Brain pericyte (primary cell): ENCODE measurements at regions not wholly inside any gene's neighbourhood (a gene's known extent, or its start where the extent isn't known, plus 50 kb on each side); places are given as distances from the start of the nearest gene placed in this dataset.
"Not testable (repeated sequence)": the region's sequence is repeated elsewhere in the genome, so short reads cannot be mapped to it uniquely, and the experiment has no call there.

ENCODE experiments used
- DNase-seq: peaks from one replicate; pipeline ENCODE4 v3.0.0-alpha.2; 2012; ENCODE audit warnings: low read depth, low spot score

DNA sequence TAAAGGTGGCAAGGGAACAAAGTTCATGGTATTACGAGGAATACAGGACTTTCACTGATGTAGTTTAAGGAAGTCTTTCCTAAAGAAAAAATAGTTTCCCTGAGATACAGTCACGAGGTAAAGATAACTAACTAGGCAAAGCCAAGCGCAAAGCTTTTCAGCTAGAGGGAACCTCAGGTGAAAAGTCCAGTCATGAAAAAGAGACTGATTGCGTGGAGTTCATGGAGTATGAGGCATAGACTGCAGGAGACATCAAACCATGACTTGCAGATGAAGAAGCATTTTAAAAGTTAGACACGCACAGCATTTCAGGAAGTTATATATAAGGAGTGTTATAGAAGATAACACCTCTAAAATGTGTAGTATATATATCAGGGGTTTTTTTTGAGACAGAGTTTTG lies 205.6 kb upstream of the ZNF184 start:
- no peak for DNase-seq

DNA sequence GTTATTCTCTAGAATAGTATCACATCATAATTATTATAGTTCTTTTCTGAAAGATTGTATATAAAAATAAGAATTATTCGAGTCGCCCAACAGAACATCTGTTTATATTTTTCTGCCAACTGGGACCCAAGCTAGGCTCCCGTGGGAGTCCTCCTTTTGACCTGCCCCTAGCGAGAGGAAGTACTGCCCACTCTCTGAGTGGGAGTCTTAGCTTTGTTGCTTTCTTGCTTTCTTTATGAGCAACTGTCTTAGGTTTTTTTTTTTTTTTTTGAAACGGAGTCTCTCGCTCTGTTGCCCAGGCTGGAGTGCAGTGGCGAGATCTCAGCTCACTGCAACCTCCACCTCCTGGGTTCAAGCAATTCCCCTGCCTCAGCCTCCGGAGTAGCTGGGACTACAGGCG lies 202.0 kb upstream of the ZNF184 start:
- DNase-seq: no peak

DNA sequence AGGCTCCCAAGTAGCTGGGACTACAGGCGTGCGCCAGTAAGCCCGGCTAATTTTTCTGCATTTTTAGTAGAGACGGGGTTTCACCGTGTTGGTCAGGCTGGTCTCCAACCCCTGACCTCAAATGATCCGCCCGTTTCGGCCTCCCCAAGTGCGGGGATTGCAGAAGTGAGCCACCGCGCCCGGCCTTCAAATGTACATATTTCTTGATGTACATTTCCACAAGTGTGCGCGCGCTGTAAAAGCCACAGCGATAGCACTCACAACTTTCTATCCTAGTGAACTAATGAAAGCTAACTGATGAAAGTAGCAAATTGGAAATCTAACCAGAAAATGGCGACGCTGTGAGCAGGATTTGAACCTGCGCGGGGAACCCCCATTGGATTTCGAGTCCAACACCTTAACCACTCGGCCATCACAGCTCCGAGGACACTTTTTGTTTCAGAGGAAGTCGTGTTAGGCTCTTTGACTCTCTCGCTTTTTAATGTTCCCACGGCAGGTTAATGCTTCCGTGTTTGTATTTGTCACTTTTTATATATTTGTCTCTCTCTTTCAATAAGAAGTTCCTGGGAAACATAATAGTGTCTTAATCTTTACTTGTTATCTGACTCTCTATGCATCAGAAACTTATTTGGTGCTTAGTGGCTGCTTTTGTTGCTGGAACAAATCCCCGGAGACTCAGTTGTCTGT lies 199.4 kb upstream of the ZNF184 start:
- no peak for DNase-seq

DNA sequence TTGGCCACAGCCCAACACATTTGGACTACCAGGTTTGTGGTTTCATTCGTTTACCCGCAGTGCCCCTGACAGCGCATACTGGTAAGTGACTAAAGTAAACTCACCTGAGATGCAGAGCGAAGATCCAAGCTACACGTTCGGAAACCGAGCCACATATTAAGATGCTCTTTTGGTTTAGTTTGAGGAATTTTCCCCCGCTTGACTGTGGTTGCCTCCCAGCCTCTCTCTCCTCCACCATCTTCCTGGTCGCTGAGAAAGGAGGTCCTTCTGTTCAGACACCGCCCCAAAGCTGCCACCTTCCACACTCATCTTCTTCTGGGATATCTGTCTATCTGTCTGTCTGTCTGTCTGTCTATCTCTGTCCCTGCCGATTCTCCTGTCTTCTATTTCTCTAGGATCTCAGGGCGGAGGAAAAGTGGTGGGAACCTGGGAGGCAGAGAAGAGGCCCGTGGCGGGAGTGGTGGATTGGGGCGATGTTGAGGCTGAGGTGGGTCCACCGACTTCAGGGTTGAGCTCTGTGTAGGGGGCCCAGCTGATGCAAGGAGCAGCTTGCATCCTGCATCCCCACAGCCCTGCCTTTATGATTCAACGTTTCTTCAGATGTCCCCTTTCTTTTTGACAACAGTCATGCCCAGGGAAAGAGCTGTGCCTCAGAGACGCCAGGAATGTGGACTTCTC lies 196.9 kb upstream of the ZNF184 start:
- no peak for DNase-seq

DNA sequence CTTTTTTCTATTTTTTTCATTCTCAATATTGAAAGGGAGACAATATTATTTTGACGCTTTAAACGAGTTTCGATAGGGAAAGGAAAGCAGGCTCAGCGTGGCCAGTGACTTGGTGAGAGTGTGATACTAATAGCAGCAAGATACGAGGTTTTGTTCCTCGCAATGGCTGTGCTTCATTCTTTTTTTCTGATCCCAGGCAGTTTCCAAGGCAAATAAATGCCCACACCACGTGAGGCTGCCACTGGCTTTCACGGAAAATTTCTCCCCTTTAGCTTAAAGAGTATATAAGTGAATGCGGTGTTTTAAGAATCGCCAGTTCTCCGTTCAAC lies 196.4 kb upstream of the ZNF184 start:
- no peak for DNase-seq

DNA sequence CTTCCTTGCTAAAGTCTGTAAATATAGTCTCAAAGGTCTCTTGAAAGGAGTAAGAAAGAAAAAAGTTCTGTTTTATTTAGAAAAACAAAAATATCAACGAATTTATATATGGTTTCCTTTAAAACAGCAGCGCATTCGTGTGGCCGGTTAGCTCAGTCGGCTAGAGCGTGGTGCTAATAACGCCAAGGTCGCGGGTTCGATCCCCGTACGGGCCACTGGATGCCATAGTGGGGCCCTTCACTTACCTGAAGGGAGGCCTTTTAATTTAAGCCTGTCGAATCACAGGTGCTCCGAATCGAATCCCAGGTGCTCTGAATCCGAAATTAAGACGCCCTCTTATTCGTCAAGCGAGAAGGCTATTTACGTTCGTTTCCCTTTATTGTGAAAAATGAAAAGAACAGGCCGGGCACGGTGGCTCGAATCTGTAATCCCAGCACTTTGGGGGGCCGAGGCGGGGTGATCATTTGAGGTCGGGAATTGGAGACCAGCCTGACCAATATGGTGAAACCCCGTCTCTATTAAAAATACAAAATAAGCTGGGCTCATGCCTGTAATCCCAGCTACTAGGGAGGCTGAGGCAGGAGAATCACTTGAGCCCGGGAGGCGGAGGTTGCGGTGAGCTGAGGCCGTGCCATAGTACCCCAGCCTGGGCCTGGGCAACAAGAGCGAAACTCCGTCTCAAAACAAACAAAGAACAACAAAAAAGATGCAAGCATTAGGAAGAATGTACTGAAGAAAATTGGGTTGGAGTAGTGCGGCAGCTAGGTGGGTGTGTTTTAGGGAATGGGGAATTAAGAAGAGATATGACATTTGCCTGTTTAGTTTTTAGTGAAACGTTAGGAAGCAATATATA lies 195.8 kb upstream of the ZNF184 start:
- no peak for DNase-seq

DNA sequence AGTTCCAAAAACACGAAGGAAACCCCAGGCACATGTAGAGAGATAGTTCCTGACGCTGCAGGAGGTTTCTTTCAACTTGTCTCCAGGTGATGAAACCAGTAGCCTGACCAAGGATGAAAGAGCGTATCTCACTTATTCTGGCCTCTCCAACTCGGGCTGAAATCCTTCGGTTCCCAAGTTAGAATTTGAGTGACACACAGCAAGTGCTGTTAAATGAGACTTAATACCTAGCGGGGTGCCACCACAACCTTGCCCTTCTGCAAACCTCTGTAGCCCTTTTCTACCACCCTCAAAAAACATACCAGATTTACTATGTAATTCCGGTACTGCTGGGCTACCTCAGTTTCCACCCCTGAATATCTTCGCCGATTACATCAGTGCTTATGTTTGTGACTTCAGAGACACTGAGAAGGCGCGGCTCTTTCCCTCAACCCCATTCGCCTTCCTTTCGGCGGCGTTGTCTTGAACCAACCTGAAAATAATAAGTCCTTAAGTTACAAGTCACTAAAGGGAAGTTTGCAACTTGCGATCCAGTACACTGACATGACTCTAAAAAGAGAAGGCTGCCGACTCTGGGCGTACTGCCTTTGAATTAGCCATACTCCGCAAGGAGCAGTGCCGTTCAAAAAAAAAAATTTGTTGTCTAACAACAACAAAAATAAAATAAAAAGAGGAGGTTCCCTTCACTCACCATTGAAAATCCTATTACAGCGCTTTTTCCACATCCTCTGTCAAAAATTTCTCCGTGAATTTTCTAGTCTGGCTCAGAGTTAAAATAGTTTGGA lies 194.9 kb upstream of the ZNF184 start:
- DNase-seq: no peak

DNA sequence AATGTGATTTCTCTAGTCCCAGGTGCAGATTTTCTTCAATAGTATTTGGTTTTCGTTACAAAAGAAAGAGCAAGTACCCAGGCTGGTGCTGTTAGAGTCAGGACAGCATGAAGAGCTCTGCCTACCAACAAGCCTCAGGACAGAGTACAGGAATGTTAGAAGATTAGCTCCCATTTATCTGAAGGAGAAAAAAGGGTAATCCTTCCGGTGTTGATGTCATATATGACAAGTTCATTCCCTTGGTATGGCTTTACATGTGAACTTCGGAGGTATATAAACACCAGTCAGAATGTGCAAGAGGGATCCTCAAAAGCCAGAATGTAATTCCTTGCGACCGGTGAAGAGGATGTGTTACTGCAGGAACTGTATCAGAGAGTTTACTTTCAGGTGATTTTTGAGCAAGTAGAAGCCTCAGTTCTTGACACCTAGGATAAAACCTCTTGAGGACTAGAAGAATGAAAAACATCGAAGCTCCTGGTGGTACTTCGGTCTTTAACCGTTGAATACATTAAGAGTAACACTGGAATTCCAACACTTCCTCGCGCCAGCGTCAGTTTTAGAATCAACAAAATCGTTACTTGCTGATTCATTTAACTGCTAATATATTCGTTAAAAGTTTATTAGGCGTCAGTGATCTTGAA lies 194.2 kb upstream of the ZNF184 start:
- DNase-seq: no peak

DNA sequence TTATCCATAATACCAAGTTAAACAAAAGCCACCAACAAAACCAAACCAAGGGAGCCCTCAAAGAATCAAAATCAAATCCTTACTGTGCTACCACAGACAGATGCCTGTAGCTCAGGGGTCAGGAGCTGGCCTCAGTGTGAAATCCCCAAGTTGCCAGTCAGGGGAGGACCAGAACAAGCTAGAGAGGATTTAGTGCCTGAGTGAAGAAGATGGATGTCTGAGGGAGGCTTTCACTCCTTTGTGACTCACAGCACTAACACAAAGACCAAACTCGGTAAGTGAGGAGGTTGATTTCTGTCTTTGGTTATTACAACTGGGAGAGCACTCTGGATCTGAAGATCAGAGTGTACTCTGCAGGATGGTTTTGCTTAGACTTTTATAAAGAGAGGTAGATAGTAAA lies 189.9 kb upstream of the ZNF184 start:
- no peak for DNase-seq

DNA sequence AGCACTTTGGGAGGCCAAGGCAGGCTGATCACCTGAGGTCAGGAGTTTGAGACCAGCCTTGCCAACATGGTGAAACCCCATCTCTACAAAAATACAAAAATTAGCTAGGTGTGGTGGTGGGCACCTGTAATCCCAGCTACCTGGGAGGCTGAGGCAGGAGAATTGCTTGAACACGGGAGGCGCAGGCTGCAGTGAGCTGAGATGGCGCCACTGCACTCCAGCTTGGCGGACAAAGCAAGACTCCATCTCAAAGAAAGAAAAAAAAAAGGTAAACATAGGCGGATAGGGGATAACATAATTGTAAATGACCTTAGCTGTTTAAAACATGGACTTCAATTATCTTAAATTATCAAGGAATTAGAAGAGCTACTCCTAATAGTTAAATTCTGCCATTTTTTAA lies 189.3 kb upstream of the ZNF184 start:
- DNase-seq: not testable (repeated sequence)

DNA sequence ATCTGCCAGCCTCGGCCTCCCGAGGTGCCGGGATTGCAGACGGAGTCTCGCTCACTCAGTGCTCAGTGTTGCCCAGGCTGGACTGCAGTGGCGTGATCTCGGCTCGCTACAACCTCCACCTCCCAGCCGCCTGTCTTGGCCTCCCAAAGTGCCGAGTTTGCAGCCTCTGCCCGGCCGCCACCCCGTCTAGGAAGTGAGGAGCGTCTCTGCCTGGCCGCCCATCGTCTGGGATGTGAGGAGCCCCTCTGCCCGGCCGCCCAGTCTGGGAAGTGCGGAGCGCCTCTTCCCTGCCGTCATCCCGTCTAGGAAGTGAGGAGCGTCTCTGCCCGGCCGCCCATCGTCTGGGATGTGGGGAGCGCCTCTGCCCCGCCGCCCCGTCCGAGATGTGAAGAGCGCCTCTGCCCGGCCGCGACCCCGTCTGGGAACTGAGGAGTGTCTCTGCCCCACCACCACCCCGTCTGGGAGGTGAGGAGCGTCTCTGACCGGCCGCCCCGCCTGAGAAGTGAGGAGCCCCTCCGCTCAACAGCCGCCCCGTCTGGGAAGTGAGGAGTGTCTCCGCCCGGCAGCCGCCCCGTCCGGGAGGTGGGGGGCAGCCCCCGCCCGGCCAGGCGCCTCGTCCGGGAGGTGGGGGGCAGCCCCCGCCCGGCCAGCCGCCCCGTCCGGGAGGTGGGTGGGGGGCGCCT lies 180.4 kb upstream of the ZNF184 start:
- DNase-seq: not testable (repeated sequence)

DNA sequence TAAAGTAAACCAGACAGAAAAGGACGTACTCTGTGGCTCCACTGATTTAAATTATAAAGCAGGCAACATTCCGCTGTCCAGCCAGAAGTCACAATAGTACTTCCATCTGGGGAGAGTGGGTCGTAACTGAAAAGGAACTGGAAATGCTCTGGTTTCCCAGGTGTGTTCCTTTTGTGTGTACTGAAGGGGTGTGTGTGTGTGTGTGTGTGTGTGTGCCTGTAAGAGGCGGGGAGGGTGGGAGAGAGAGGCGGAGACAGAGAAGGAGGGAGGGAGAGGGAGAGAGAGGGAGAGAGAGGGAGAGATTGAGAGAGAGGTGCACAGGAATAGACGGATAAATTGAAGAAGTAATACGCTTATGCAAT lies 178.4 kb upstream of the ZNF184 start:
- no peak for DNase-seq

DNA sequence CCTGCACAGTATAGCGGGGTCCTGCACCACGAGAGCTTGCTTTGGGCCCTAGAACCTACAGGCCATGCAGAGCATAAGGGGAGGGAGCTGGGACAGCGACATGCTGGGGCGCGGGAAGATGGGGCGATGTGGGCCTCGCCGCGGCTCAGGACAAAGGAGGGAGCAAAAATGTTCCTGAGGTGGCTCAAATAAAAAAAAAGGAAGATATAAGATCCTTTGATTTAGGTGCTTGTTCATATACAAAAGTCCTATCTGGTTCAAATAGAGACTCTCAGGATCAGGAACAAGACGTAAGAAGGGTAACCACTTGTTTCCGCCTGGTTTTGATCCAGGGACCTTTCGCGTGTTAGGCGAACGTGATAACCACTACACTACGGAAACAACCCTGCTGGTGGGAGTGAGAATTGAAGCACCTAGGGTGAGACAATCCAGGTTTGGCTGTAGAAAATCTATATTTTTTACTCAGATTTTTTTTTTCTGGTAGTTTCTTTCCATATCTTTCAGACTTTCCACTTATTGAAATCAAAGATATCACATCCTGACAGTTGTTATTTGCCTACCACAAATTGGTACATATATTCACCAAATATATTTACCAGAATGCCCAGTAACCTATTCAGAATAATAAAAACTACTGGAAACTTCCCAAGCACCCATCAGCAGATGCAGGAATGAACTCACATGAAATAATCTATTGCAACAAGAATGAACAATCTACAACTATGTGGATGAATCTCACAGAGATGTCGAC lies 177.9 kb upstream of the ZNF184 start:
- DNase-seq: no peak

DNA sequence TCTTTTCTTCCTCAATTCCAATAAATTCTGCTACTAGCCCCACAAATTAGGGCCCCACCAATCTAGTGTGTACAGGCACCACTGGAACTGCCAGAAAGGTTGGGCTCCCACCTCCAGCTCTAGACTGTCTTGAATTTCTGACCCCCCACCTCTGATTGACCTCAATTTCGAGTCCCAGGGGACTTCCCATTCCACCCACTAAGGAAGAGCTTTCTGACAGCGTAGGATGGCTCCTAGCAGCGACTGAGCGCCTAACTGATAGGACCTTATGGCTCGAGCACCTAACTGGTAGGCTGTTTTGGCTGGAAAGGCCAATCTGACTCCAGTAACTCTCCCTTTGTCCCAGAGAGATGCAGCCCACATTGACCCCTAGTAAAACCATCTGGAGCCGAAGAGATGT lies 171.6 kb upstream of the ZNF184 start:
- no peak for DNase-seq

DNA sequence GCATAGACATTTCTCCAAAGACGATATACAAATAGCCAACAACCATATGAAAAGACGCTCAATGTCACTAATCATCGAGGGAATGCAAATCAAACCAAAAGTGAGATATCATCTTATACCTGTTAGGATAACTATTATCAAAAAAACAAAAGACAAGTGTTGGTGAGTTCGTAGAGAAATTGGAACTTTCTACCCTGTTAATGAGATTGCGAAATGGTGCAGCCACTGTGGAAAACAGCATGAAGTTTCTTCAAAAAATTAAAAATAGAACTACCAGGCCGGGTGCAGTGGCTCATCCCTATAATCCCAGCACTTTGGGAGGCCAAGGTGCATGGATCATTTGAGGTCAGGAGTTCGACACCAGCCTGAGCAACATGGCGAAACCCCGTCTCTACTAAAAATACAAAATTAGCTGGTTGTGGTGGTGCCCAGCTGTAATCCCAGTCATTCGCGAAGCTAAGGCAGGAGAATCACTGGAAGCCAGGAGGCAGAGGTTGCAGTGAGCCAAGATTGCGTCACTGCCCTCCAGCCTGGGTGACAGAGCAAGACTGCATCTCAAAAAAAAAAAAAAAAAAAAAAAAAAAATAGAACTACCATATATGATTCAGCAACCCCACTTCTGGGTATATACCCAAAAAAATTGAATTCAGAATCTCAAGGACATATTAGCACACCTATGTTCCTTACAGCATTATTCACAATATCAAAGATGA lies 170.0 kb upstream of the ZNF184 start:
- DNase-seq: no peak

DNA sequence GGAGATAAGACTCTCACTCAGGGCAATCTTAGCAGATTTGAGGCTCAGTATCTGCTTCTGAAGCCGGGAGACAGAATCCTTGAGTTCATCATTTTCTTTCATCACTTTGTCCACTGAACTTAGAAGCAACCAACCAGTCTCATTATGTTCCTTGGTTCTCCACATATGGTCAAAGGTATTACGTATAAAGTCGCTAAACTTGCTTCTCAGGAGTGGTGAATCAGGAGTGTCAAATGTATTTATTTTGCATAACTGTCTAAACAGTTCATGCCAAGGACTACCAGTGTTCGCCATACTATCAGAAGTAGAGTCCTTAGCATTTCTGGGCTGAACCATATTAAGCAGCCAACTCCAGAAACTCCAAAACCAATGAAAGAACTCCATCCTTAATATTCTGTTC lies 163.0 kb upstream of the ZNF184 start:
- not testable (repeated sequence) for DNase-seq

DNA sequence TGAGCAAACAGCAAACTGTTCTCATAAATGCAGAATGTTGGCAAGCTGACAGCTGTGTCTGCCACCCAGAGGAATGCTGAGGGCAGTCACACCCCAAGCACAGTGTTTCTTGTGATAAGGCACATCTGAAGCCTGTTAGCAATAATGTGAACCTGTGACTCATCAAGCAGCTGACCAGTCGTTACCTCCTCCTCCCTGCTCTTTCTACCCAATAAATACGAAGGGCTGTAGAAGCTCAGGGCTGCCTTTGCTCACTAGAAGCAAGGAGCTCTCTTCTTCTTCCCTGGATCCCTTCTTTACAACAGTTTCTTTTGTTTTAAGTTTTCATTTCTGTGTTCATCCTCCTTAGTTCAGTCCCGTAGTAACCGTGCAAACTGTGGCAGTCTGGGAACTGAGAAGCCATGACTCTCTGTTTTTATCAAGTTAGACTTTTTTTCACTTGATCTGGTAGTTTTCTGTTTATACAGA lies 160.3 kb upstream of the ZNF184 start:
- not testable (repeated sequence) for DNase-seq

DNA sequence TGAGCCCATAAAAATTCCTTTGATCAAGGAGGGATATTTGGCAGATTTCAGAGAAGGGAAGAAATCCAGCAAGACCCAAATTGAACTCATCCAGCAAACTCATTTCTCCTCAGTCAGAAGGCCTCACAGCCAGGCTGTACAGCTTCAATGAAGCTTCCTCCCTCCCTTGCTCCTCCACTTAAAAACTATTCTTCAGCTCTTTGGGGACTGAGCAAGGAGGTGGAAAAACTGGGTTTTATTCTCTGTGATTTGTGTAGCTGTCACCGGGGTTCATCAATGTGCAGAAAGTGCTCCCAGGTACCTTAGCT lies 158.7 kb upstream of the ZNF184 start:
- DNase-seq: no peak

DNA sequence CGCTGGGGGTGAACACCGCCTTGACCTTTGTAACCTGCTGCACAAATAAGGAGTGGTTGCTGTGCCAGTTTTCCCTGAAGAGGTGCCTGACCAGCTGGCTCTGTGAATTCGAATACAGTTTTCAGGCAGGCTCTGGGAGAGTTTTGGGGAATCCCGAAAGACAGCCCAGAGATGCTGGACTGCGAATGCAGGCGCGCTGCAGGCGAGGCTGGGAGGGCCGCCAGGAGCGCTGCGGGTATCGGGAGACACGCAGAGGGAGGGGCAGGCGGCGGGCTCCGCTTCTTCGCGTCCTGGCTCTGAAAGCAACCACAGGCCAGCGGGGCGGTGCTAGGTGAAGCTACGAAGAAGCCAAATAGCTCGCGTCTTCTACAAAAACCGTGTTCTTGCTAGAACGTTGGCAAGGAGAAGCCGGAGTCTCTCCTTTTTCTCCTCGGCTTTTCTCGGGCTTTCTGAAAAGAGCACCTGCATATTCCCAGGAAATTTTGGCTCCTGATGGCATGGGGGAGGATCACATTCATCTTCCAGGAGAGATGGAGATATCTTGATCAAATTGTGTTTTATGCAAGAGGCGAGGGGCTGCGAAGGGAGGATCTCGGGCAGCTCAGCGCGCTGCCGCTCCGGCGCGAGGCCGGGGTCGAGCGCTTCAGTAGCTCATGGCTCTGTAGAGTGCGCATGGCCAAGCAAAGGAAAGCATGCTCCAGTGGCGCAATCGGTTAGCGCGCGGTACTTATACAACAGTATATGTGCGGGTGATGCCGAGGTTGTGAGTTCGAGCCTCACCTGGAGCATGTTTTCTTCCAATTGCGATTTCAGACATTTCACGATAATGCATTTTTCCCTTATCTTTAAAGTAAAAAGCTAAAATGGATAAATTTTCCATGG lies 158.1 kb upstream of the ZNF184 start:
- DNase-seq: no peak
